PC-9 (cell line): ENCODE measurements at regions not wholly inside any gene's neighbourhood (a gene's known extent, or its start where the extent isn't known, plus 50 kb on each side); places are given as distances from the start of the nearest gene placed in this dataset.

Source experiments
- CTCF ChIP-seq: fragments of 200-600 bp; sonication (generic); conservative IDR thresholded peaks from 2 replicates; pipeline ENCODE4 v1.6.1; 2017; ENCODE audit warnings: mixed run types, antibody characterized with exemption, mild to moderate bottlenecking, moderate library complexity
- EZH2 ChIP-seq: fragments of 200-600 bp; sonication (generic); IDR thresholded peaks from 2 replicates; pipeline ENCODE4 v1.8.0; 2017; ENCODE audit warnings: antibody characterized with exemption, low read depth

- TF ChIP-seq CTCF: no peak
- TF ChIP-seq EZH2: no peak
These were observed 164.1 kb upstream of the CHD6 start for GRCh38 chr20:41782255-41782654.
